Endothelial cell of umbilical vein (primary cell): ENCODE measurements at regions not wholly inside any gene's neighbourhood (a gene's known extent, or its start where the extent isn't known, plus 50 kb on each side); places are given as distances from the start of the nearest gene placed in this dataset.

ENCODE experiments used
- BruUV-seq: library from RNA; stranded (reverse); fragments of 400-500 nt; replicated peaks from 2 replicates; lab custom pipeline; 2021; lab: Mats Ljungman, UMichigan
- CTCF ChIA-PET: fragments of 300-600, 350-600 bp; sonication (Branson Sonifier 250); formaldehyde crosslinking; loops from one replicate; lab custom pipeline; 2021; ENCODE audit warnings: antibody characterized with exemption, inconsistent platforms; lab: Charles Lee
- POLR2A ChIA-PET: fragments of 300-600, 350-600 bp; sonication (Branson Sonifier 250); formaldehyde crosslinking; loops from one replicate; lab custom pipeline; 2021; ENCODE audit warnings: antibody characterized with exemption, inconsistent platforms; lab: Charles Lee
- DNase-seq: peaks from one replicate; pipeline ENCODE4 v3.0.0-alpha.2; 2011; ENCODE audit warnings: low read depth, low spot score
- FAIRE-seq: peaks from 2 replicates; lab custom pipeline; 2011; peaks lifted over from hg19 to GRCh38; lab: Jason Lieb, UNC
- H2AFZ ChIP-seq: 2 replicates; pipeline ENCODE4 v1.6.0; 2012; ENCODE audit warnings: low read depth, low read length, control low read depth, inconsistent platforms
- H3K27ac ChIP-seq: 2 replicates; pipeline ENCODE4 v1.5.1; 2011; ENCODE audit warnings: low read depth, mild to moderate bottlenecking, control low read depth, low read length, moderate library complexity; ENCODE audit not compliant: insufficient read depth
- H3K27me3 ChIP-seq, 2 experiments: 2 replicates each; pipeline versions ENCODE4 v1.6.0 to v1.6.1; 2011; ENCODE audit warnings: low read length in 2 of 2, mixed read lengths in 1 of 2; ENCODE audit not compliant: control insufficient read depth in 2 of 2, insufficient read depth in 2 of 2
- H3K36me3 ChIP-seq, 2 experiments: 2 replicates in 1 of 2; 3 replicates in 1 of 2; pipeline ENCODE4 v1.5.1; 2011; ENCODE audit warnings: low read length in 2 of 2, mild to moderate bottlenecking in 1 of 2, moderate library complexity in 1 of 2; ENCODE audit not compliant: control insufficient read depth in 2 of 2, insufficient read depth in 2 of 2; ENCODE audit errors: extremely low read depth in 1 of 2
- H3K4me1 ChIP-seq: 3 replicates; pipeline ENCODE4 v1.5.1; 2011; ENCODE audit warnings: mild to moderate bottlenecking, low read length; ENCODE audit not compliant: control insufficient read depth, insufficient read depth; ENCODE audit errors: extremely low read depth
- H3K4me2 ChIP-seq: 2 replicates; pipeline ENCODE4 v1.6.1; 2011; ENCODE audit warnings: low read length, control low read depth, mixed read lengths; ENCODE audit not compliant: insufficient read depth
- H3K4me3 ChIP-seq, 3 experiments: fragments of 200-600 bp in 1 of 3; sonication (generic), shearing (Covaris generic) in 1 of 3; replicated peaks in 1 of 3; 2 replicates each; pipeline ENCODE4 v1.5.1; 2011 to 2016; ENCODE audit warnings: control low read depth in 3 of 3, low read length in 3 of 3, mild to moderate bottlenecking in 2 of 3, inconsistent platforms in 1 of 3, low read depth in 1 of 3, moderate library complexity in 1 of 3; ENCODE audit not compliant: insufficient read depth in 1 of 3
- H3K79me2 ChIP-seq: 2 replicates; pipeline ENCODE4 v1.6.0; 2012; ENCODE audit warnings: low read length, inconsistent platforms; ENCODE audit not compliant: control insufficient read depth, insufficient read depth
- H3K9ac ChIP-seq: replicated peaks from 2 replicates; pipeline ENCODE3; 2011; ENCODE audit warnings: low read length, control low read depth; ENCODE audit not compliant: insufficient read depth; ENCODE audit errors: extremely low read depth
- H3K9me1 ChIP-seq: replicated peaks from 3 replicates; pipeline ENCODE4 v1.6.0; 2011; ENCODE audit warnings: mild to moderate bottlenecking, low read length; ENCODE audit not compliant: control insufficient read depth, insufficient read depth; ENCODE audit errors: extremely low read depth
- H3K9me3 ChIP-seq: replicated peaks from 2 replicates; pipeline ENCODE4 v1.5.1; 2012; ENCODE audit warnings: low read length, inconsistent platforms; ENCODE audit not compliant: control insufficient read depth, insufficient read depth
- H4K20me1 ChIP-seq: replicated peaks from 2 replicates; pipeline ENCODE3; 2011; ENCODE audit warnings: mild to moderate bottlenecking, low read length; ENCODE audit not compliant: control insufficient read depth, insufficient read depth; ENCODE audit errors: extremely low read depth
- EZH2 ChIP-seq: IDR thresholded peaks from 2 replicates; pipeline ENCODE4 v1.6.1; 2012; ENCODE audit warnings: borderline replicate concordance, low read depth, mild to moderate bottlenecking, moderate library complexity, low read length, inconsistent platforms; ENCODE audit not compliant: severe bottlenecking
- FOS ChIP-seq: IDR thresholded peaks from 2 replicates; pipeline ENCODE4 v1.6.1; 2011; ENCODE audit warnings: mild to moderate bottlenecking, low read length, moderate library complexity, borderline replicate concordance; ENCODE audit not compliant: insufficient read depth
- GATA2 ChIP-seq: IDR thresholded peaks from 2 replicates; pipeline ENCODE4 v1.7.0; 2011; ENCODE audit warnings: low read depth, mild to moderate bottlenecking, moderate library complexity, mixed read lengths, low read length; ENCODE audit not compliant: insufficient read length, insufficient read depth
- JUN ChIP-seq: IDR thresholded peaks from 2 replicates; pipeline ENCODE4 v1.6.1; 2011; ENCODE audit warnings: borderline replicate concordance, low read depth; ENCODE audit not compliant: insufficient read length, insufficient read depth
- MYC ChIP-seq: IDR thresholded peaks from one replicate; pipeline ENCODE4 v1.6.1; 2011; ENCODE audit warnings: mild to moderate bottlenecking, low read depth, low read length
- POLR2A ChIP-seq: IDR thresholded peaks from 2 replicates; pipeline ENCODE4 v1.6.1; 2012; ENCODE audit warnings: low read depth, mild to moderate bottlenecking, control low read depth, low read length
- POLR2AphosphoS5 ChIP-seq: IDR thresholded peaks from 2 replicates; pipeline ENCODE4 v1.6.1; 2012; ENCODE audit warnings: low read depth, mild to moderate bottlenecking, control low read depth, low read length, moderate library complexity; ENCODE audit not compliant: insufficient read depth
- dilution Hi-C: fragments of 300-500 bp; cut with MboI; formaldehyde crosslinking; loops from one replicate; pipeline ENCODE4 v1.15.0; 2019; ENCODE audit warnings: low sequenced_read_pairs; ENCODE audit not compliant: extremely low pct_ligation_motif_present
- intact Hi-C: fragments of 100-400 bp; cut with micrococcal nuclease; formaldehyde crosslinking; loops from one replicate; pipeline ENCODE4 v1.10.0; 2022
- TF ChIP-seq, protein P1 (sequence below), 2 donors: IDR thresholded peaks; 1 replicate in 1 of 2; 2 replicates in 1 of 2; pipeline ENCODE4 v1.5.1; 2011; ENCODE audit warnings: low read length in 2 of 2, mild to moderate bottlenecking in 2 of 2, moderate library complexity in 2 of 2, control low read depth in 1 of 2, inconsistent platforms in 1 of 2, low read depth in 1 of 2; ENCODE audit not compliant: insufficient read depth in 1 of 2; ENCODE audit errors: extremely low read depth in 1 of 2
- TF ChIP-seq, protein P2 (sequence below): IDR thresholded peaks from 2 replicates; pipeline ENCODE4 v1.6.1; 2011; ENCODE audit not compliant: insufficient read depth, insufficient read length

DNA sequence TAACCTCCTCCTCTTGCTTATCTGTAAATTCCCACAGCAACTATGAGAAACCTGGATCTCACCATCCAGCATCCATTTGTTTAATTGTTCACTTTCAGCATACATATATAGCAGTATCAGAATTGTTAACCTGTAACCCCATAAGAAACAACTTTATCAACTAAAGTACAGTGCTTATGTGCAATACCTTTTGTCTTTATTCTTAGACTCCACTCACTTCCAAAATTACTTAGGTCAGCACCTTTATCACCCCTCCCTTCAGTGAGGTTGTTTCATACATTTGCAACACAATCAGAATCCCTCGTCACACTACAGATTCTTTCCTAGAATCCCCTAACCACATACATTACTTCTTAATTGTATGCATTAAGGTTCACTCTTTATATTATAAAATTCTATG, 225.9 kb upstream of the NCKAP5 start:
- Histone ChIP-seq H2AFZ (no peak overlapping the region), H3K4me1 (peaks cover 13% of the 10 kb centered on the region), H3K27me3 (no peaks in the 10 kb centered on the region), H3K4me2 (no peak overlapping the region), H4K20me1 (no peaks in the 10 kb centered on the region), H3K4me3 (no peak overlapping the region), H3K27ac (no peak overlapping the region), H3K9ac (no peak overlapping the region), H3K9me1 (no peaks in the 10 kb centered on the region), H3K36me3 (no peaks in the 10 kb centered on the region), H3K79me2 (no peaks in the 10 kb centered on the region), H3K9me3 (no peaks in the 10 kb centered on the region)
- CTCF ChIA-PET: no interaction called here
- no peak for DNase-seq
- intact Hi-C loops: no loop called here
- dilution Hi-C loops: no loop called here
- TF ChIP-seq, protein P1, sequence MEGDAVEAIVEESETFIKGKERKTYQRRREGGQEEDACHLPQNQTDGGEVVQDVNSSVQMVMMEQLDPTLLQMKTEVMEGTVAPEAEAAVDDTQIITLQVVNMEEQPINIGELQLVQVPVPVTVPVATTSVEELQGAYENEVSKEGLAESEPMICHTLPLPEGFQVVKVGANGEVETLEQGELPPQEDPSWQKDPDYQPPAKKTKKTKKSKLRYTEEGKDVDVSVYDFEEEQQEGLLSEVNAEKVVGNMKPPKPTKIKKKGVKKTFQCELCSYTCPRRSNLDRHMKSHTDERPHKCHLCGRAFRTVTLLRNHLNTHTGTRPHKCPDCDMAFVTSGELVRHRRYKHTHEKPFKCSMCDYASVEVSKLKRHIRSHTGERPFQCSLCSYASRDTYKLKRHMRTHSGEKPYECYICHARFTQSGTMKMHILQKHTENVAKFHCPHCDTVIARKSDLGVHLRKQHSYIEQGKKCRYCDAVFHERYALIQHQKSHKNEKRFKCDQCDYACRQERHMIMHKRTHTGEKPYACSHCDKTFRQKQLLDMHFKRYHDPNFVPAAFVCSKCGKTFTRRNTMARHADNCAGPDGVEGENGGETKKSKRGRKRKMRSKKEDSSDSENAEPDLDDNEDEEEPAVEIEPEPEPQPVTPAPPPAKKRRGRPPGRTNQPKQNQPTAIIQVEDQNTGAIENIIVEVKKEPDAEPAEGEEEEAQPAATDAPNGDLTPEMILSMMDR (IDR thresholded peaks at IDR 0.05; ENCODE audit: extremely low read depth in 1 of 2, insufficient read depth in 1 of 2, low read depth in 1 of 2, low read length in 2 of 2): no peak
- TF ChIP-seq GATA2 (no peak), POLR2AphosphoS5 (no peak), FOS (no peak), EZH2 (no peak), JUN (no peak), POLR2A (no peak), MYC (no peak)
- TF ChIP-seq, protein P2, sequence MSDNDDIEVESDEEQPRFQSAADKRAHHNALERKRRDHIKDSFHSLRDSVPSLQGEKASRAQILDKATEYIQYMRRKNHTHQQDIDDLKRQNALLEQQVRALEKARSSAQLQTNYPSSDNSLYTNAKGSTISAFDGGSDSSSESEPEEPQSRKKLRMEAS: no peak
- BruUV-seq: no TSS peak
- POLR2A ChIA-PET: no interaction called here
- FAIRE-seq: no peak
